GM23248 (cell line): ENCODE measurements at regions not wholly inside any gene's neighbourhood (a gene's known extent, or its start where the extent isn't known, plus 50 kb on each side); places are given as distances from the start of the nearest gene placed in this dataset.

ENCODE experiments used
- EZH2 ChIP-seq: fragments of 200-600 bp; sonication (generic); IDR thresholded peaks from 2 replicates; pipeline ENCODE4 v1.6.1; 2018; ENCODE audit warnings: antibody characterized with exemption, mild to moderate bottlenecking; ENCODE audit not compliant: insufficient read depth, poor library complexity, severe bottlenecking
- EZH2phosphoT487 ChIP-seq: fragments of 200-600 bp; sonication (generic); IDR thresholded peaks from 2 replicates; pipeline ENCODE4 v1.6.1; 2018; ENCODE audit warnings: antibody characterized with exemption, moderate library complexity, mild to moderate bottlenecking, low read depth; ENCODE audit not compliant: insufficient read depth

DNA sequence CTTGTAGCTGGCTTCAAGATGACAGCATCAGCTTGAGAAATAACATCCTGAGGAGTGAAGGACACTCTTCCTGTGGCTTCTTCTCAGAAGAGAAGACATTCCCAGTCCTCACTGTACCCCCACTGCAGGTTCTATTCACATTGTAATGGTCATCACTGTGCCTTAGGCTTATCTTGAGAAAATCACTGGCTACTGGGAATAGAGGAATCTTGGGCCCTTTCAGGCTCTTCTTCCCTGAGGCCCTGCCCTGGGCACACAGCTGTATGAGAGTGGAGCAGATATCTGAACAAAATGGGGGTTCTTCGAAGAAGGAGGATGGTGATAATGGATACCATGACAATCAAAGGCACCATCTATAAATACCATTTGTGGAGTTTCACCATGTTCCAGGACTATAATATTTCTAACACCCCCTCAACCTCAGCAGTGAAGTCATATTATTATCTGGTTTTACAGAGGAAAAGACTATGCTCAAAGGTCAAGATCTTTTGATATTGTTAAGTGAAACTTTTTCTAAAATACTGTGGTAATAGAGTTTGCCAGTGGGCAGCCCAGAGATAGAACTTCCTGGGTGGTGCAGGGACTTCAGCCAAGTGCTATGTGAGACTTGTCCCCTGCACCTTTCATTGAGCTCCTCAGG, 143.1 kb upstream of the KCNE2 start:
- TF ChIP-seq EZH2phosphoT487 (no peak), EZH2 (no peak)
